ENCODE measurements at regions not wholly inside any gene's neighbourhood (a gene's known extent, or its start where the extent isn't known, plus 50 kb on each side); places are given as distances from the start of the nearest gene placed in this dataset.

- no peak for DNase-seq
These were observed 52.2 kb upstream of the SPACA1 start for GRCh38 chr6:87995461-87995860.

GRCh38 chr6:87993356-87993755 lies 54.3 kb upstream of the SPACA1 start:
- DNase-seq, result no peak

GRCh38 chr6:87990871-87991270 lies 56.8 kb upstream of the SPACA1 start:
- no peak for DNase-seq

GRCh38 chr6:87982134-87982533 lies 65.5 kb upstream of the SPACA1 start:
- no peak for DNase-seq

- no peak for DNase-seq
These were observed 67.9 kb upstream of the SPACA1 start for GRCh38 chr6:87979737-87980136.

- no peak for DNase-seq
These were observed 71.0 kb upstream of the SPACA1 start for GRCh38 chr6:87976616-87977015.

- no peak for DNase-seq
These were observed 72.1 kb upstream of the SPACA1 start for GRCh38 chr6:87975561-87975960.

- no peak for DNase-seq
These were observed 75.4 kb upstream of the SPACA1 start for GRCh38 chr6:87972279-87972678.

GRCh38 chr6:87971605-87972262 lies 75.9 kb upstream of the SPACA1 start:
- no peak for DNase-seq

- DNase-seq, result no peak
These were observed 79.0 kb upstream of the SPACA1 start for GRCh38 chr6:87968435-87969278.

- no peak for DNase-seq
These were observed 81.8 kb upstream of the SPACA1 start for GRCh38 chr6:87965806-87966205.

GRCh38 chr6:87959083-87959482 lies 88.6 kb upstream of the SPACA1 start:
- DNase-seq, result no peak

- DNase-seq, result no peak
These were observed 95.9 kb upstream of the SPACA1 start for GRCh38 chr6:87951751-87952150.

- DNase-seq, result no peak
These were observed 97.0 kb upstream of the SPACA1 start for GRCh38 chr6:87950614-87951013.

- no peak for DNase-seq
These were observed 98.4 kb upstream of the SPACA1 start for GRCh38 chr6:87949194-87949593.

GRCh38 chr6:87946669-87947068 lies 101.0 kb upstream of the SPACA1 start:
- DNase-seq, result no peak

GRCh38 chr6:87945966-87946365 lies 101.7 kb upstream of the SPACA1 start:
- DNase-seq, result no peak

GRCh38 chr6:87945181-87945580 lies 102.5 kb upstream of the SPACA1 start:
- no peak for DNase-seq

GRCh38 chr6:87944541-87944954 lies 103.1 kb upstream of the SPACA1 start:
- no peak for DNase-seq

GRCh38 chr6:87943191-87943590 lies 104.5 kb upstream of the SPACA1 start:
- DNase-seq, result no peak

- DNase-seq, result no peak
These were observed 105.9 kb upstream of the SPACA1 start for GRCh38 chr6:87941556-87942358.

- DNase-seq, result no peak
These were observed 107.9 kb upstream of the SPACA1 start for GRCh38 chr6:87939776-87940175.

- DNase-seq, result no peak
These were observed 109.4 kb upstream of the SPACA1 start for GRCh38 chr6:87938287-87938686.

- DNase-seq, result no peak
These were observed 111.6 kb upstream of the SPACA1 start for GRCh38 chr6:87936065-87936464.

Data from activated effector memory CD4-positive, alpha-beta T cell treated with anti-CD3 and anti-CD28 coated beads, Interleukin-2, amount 50 U/mL, for 16 hours (primary cell).